Right hindlimb (tissue), 1 donor: ENCODE measurements at regions not wholly inside any gene's neighbourhood (a gene's known extent, or its start where the extent isn't known, plus 50 kb on each side); places are given as distances from the start of the nearest gene placed in this dataset.
A peak's percentile ranks its signal among the peaks of the same experiment; 100 is the strongest.
"Not testable (repeated sequence)": the region's sequence is repeated elsewhere in the genome, so short reads cannot be mapped to it uniquely, and the experiment has no call there.

Source experiments
- DNase-seq: peaks from one replicate; pipeline ENCODE4 v3.0.0-alpha.2; 2018

DNA sequence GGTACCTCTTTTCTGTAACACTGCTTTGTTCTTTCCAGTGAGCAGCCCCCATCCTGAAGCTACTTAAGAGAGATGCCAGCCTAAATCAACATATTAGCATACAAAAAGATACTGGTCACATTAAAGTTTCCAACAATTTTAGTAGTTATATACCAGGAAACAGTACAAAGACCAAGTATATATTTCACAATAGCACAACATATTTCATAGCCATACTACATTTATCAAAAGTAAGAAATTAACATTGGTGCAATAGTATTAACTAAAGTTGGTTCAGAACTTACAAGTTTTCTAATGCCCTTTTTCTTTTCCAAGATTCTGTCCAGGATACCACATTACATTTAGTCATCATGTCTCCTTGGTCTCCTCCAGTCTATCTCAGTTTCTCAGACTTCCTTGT, 641.0 kb upstream of the GJE1 start:
- no peak for DNase-seq

- no peak for DNase-seq
Observed at GRCh38 chr6:141490982-141491381, 641.7 kb upstream of the GJE1 start.

- DNase-seq, result no peak
Observed at GRCh38 chr6:141488488-141488887, 644.2 kb upstream of the GJE1 start.

GRCh38 chr6:141486942-141487341, 645.8 kb upstream of the GJE1 start:
- DNase-seq, result no peak

DNA sequence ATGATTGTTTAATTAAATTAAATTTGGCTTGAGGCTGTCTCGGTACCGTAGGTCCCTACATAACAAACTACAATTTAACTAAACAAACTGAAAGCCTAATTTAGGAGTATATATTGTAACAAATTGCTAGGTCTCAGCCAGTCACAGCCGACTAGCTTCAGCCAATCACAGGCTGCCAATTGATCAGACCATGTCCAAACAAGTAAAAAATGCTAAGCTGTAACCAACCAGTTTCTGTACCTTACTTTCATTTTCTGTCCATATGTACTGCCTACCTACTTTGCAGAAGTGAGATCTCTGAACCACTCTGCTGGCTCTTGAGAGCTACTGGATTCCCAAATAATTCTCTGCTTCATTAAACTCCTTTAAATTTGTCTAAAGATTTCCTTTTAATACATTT, 648.0 kb upstream of the GJE1 start:
- no peak for DNase-seq

DNA sequence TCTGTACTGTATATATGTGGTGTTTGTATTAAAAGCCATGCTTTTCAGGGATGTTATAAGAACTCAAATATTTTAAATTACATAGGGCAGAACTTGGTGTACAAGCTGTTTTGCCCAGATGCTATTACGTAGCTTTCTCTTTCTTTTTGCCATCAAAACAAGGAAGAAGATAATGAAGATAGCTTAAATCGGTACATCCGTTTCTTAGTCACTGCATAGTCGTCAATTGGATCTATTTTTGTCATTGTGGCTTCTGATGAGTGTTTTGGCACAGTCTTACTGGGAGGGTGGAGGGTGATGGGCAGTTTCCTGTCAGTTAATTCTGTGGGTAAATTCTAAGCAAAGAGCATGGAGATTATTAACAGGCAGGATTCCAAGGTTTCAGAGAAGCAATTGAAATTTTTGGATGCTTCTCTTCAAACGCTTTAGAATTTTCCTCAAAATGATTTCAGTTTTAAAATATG, 649.1 kb upstream of the GJE1 start:
- peak; percentile 67 for DNase-seq

GRCh38 chr6:141482796-141483597, 649.7 kb upstream of the GJE1 start:
- DNase-seq, result no peak

DNA sequence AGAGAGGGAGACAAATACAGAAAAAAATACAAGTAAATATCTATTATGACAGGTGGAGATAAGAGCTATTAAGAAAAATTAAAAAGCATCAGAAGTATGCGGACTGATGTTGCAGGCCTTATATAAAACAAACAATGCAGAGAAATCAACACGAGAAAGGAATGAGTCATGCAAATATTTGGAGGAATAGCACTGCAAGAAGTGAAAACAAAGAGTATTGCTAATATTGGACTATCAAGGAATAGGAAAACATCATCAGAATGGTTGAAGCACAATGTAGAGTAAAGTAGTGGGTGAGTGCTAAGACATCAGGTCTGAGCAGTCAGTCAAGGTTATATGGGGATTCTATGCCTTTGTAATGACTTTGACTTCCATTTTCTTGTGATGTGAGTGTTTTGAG, 657.5 kb upstream of the GJE1 start:
- DNase-seq, result no peak

- DNase-seq, result no peak
Observed at GRCh38 chr6:141472162-141472928, 660.4 kb upstream of the GJE1 start.

GRCh38 chr6:141470810-141471209, 661.9 kb upstream of the GJE1 start:
- DNase-seq, result no peak

DNA sequence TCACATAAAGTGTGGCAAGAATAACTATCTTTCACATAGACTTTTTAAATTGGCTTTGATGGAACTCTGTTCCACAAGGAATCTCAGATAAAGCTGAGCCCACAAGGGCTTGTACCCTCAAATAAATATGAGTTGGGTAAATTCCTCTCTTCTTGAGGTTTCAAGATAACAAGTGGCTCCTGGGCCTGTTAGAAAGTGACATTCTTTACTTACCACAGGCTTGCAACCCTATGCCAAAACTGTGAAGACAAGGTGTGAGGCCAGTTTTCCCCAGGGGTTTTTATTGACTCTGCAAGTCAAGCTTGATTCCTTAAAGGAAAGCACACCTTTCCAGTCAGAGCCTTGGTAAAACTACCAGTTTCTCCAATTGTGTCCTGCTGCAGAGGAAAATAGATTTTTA, 664.8 kb upstream of the GJE1 start:
- DNase-seq, result no peak

DNA sequence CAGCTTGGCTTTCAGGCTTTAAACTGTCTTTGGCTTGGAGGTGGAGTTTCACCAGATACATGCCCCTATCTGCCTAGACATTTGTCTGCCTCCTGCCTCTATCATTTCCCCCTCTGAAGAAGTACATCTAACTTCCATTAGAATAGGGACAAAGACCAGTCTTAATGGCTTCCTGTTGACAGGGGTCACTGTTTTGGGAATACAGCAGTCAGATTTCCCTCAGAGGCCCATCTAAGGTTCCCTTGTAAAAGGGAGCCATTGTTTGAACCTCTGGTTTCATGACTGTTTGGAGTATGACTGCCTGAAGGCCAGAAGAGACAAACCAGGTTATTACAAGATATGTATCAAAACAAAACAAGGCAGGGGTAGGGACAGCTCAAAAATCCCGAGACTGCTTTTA, 665.7 kb upstream of the GJE1 start:
- no peak for DNase-seq

- DNase-seq, result no peak
Observed at GRCh38 chr6:141464896-141465295, 667.8 kb upstream of the GJE1 start.

- DNase-seq, result no peak
Observed at GRCh38 chr6:141464490-141464889, 668.2 kb upstream of the GJE1 start.

- DNase-seq, result no peak
Observed at GRCh38 chr6:141463237-141463977, 669.3 kb upstream of the GJE1 start.

GRCh38 chr6:141460743-141461484, 671.8 kb upstream of the GJE1 start:
- no peak for DNase-seq

- DNase-seq, result not testable (repeated sequence)
Observed at GRCh38 chr6:141460245-141460644, 672.5 kb upstream of the GJE1 start.

- not testable (repeated sequence) for DNase-seq
Observed at GRCh38 chr6:141457984-141458383, 674.7 kb upstream of the GJE1 start.

GRCh38 chr6:141452354-141452686, 680.4 kb upstream of the GJE1 start:
- DNase-seq, result no peak

DNA sequence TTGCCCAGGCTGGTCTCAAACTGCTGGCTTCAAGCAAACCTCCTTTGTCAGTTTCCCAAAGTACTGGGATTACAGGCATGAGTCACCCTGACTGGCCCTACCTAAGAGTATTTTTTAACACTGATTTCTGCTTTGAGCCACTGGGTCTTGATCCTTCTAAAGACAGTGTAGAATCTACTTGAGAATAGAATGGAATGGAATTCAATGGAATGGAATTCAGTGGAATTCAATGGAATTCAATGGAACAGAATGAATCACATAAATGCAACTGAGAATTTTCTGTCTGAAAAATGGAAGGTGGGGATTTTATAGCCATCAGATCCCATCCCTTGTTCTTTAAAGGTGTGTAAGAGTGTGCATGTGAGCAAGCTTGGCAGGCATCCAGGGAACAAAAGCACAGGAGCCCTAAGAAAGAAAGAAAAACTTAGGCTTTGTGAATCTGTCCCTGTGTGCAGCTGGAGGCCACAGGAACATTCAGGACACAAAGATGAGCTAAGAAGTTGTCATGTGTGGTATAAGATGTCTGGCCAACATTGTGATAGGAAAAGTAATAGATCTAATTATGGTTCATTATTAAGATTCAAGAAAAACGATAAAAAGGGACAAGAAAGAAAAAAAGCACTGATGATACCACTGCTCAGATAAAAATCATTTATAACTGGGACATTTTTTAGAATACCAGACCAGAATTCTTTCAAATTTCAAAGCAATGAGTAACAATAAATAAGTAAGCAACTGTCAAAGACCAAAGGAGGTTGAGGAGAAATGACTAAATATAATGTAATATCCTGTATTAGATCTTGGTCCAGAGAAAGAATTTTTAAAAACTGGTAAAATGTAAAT, 681.0 kb upstream of the GJE1 start:
- DNase-seq, result no peak

GRCh38 chr6:141451181-141451510, 681.6 kb upstream of the GJE1 start:
- DNase-seq, result no peak
